Mesenchymal stem cell (in vitro differentiated cells and primary cell): ENCODE measurements at regions not wholly inside any gene's neighbourhood (a gene's known extent, or its start where the extent isn't known, plus 50 kb on each side); places are given as distances from the start of the nearest gene placed in this dataset.

Source experiments
- DNase-seq: peaks from one replicate; pipeline ENCODE4 v3.0.0-alpha.2; 2013
- H2AFZ ChIP-seq: one replicate; pipeline ENCODE4 v1.6.1; 2013; ENCODE audit warnings: low read depth, mild to moderate bottlenecking, control low read depth, inconsistent platforms, low read length, moderate library complexity
- H2AK5ac ChIP-seq: 2 replicates; pipeline ENCODE4 v1.6.1; 2013; ENCODE audit warnings: low read length, moderate library complexity, mild to moderate bottlenecking, inconsistent platforms; ENCODE audit not compliant: severe bottlenecking
- H2BK120ac ChIP-seq: one replicate; pipeline ENCODE4 v1.6.1; 2013; ENCODE audit warnings: low read depth, mild to moderate bottlenecking, inconsistent platforms, low read length, moderate library complexity
- H2BK12ac ChIP-seq, 2 experiments: one replicate each; pipeline ENCODE4 v1.6.1; 2013; ENCODE audit warnings: inconsistent platforms in 2 of 2, low read length in 2 of 2, mild to moderate bottlenecking in 2 of 2, moderate library complexity in 2 of 2, control low read depth in 1 of 2
- H2BK15ac ChIP-seq: one replicate; pipeline ENCODE4 v1.6.1; 2013; ENCODE audit warnings: mild to moderate bottlenecking, low read depth, inconsistent platforms; ENCODE audit not compliant: poor library complexity, severe bottlenecking
- H2BK5ac ChIP-seq: 2 replicates; pipeline ENCODE4 v1.6.1; 2013; ENCODE audit warnings: low read depth, mild to moderate bottlenecking, low read length, control low read depth, inconsistent platforms; ENCODE audit not compliant: poor library complexity, severe bottlenecking
- H3K14ac ChIP-seq, 2 experiments: one replicate each; pipeline ENCODE4 v1.6.1; 2013; ENCODE audit warnings: inconsistent platforms in 2 of 2, low read length in 2 of 2, control low read depth in 1 of 2, mild to moderate bottlenecking in 1 of 2, moderate library complexity in 1 of 2
- H3K18ac ChIP-seq, 2 experiments: one replicate each; pipeline ENCODE4 v1.6.1; 2013; ENCODE audit warnings: inconsistent platforms in 2 of 2, low read length in 2 of 2, control low read depth in 1 of 2, low read depth in 1 of 2, mild to moderate bottlenecking in 1 of 2
- H3K23ac ChIP-seq, 2 experiments: one replicate each; pipeline ENCODE4 v1.6.1; 2013; ENCODE audit warnings: inconsistent platforms in 2 of 2, low read length in 2 of 2, mild to moderate bottlenecking in 2 of 2, moderate library complexity in 2 of 2, control low read depth in 1 of 2
- H3K27ac ChIP-seq: 2 replicates; pipeline ENCODE4 v1.5.1; 2013; ENCODE audit warnings: mild to moderate bottlenecking, moderate library complexity, low read length, control low read depth, inconsistent platforms; ENCODE audit not compliant: poor library complexity, severe bottlenecking
- H3K27me3 ChIP-seq, 2 experiments: 2 replicates each; pipeline versions ENCODE4 v1.6.1 to v1.7.0; 2013; ENCODE audit warnings: low read length in 2 of 2, mild to moderate bottlenecking in 2 of 2, moderate library complexity in 2 of 2, control low read depth in 1 of 2, inconsistent platforms in 1 of 2; ENCODE audit not compliant: control insufficient read depth in 1 of 2, insufficient read depth in 1 of 2
- H3K36me3 ChIP-seq, 2 experiments: 2 replicates each; pipeline versions ENCODE4 v1.6.1 to v1.7.0; 2013; ENCODE audit warnings: low read length in 2 of 2, control low read depth in 1 of 2, inconsistent platforms in 1 of 2, low read depth in 1 of 2, mild to moderate bottlenecking in 1 of 2; ENCODE audit not compliant: insufficient read depth in 2 of 2, control insufficient read depth in 1 of 2
- H3K4ac ChIP-seq, 2 experiments: one replicate each; pipeline ENCODE4 v1.6.1; 2013; ENCODE audit warnings: inconsistent platforms in 2 of 2, low read length in 2 of 2, mild to moderate bottlenecking in 2 of 2, moderate library complexity in 2 of 2, control low read depth in 1 of 2, low read depth in 1 of 2
- H3K4me1 ChIP-seq: 2 replicates; pipeline ENCODE4 v1.6.1; 2013; ENCODE audit warnings: low read depth, low read length, control low read depth; ENCODE audit not compliant: control insufficient read depth, insufficient read depth
- H3K4me2 ChIP-seq: 2 replicates; pipeline ENCODE4 v1.6.1; 2013; ENCODE audit warnings: low read length, mild to moderate bottlenecking, inconsistent platforms; ENCODE audit not compliant: poor library complexity, severe bottlenecking
- H3K4me3 ChIP-seq, 2 experiments: 2 replicates each; pipeline versions ENCODE4 v1.5.1 to v1.7.0; 2013; ENCODE audit warnings: low read length in 2 of 2, mild to moderate bottlenecking in 2 of 2, control low read depth in 1 of 2, low read depth in 1 of 2; ENCODE audit not compliant: insufficient read depth in 1 of 2
- H3K79me1 ChIP-seq: replicated peaks from 2 replicates; pipeline ENCODE4 v1.6.1; 2013; ENCODE audit warnings: mild to moderate bottlenecking, control low read depth, low read length, inconsistent platforms; ENCODE audit not compliant: poor library complexity, severe bottlenecking
- H3K9ac ChIP-seq: 2 replicates; pipeline ENCODE4 v1.7.0; 2013; ENCODE audit warnings: mild to moderate bottlenecking, low read length, moderate library complexity
- H3K9me3 ChIP-seq: 2 replicates; pipeline ENCODE4 v1.7.0; 2013; ENCODE audit warnings: mild to moderate bottlenecking, low read length; ENCODE audit not compliant: control insufficient read depth
- H4K8ac ChIP-seq: one replicate; pipeline ENCODE4 v1.6.1; 2013; ENCODE audit warnings: inconsistent platforms, mild to moderate bottlenecking, low read length, moderate library complexity
- H4K91ac ChIP-seq: one replicate; pipeline ENCODE4 v1.6.1; 2013; ENCODE audit warnings: mild to moderate bottlenecking, low read length, inconsistent platforms
- WGBS: methylation state at CpG from one replicate; pipeline ENCODE4 v1.1.7; 2013; ENCODE audit warnings: mixed read lengths; 5-methylcytosine and 5-hydroxymethylcytosine counted together

- no peaks in the 10 kb centered on the region for H3K79me1 ChIP-seq
- no peak overlapping the region for H3K4me3 ChIP-seq
- H2BK12ac ChIP-seq, result no peak overlapping the region
- no peak overlapping the region for H2BK120ac ChIP-seq
- no peak overlapping the region for H2AK5ac ChIP-seq
- H3K18ac ChIP-seq, result no peak overlapping the region
- H4K91ac ChIP-seq, result no peak overlapping the region
- H3K9me3 ChIP-seq, result no peaks in the 10 kb centered on the region
- no peak overlapping the region for H3K27ac ChIP-seq
- H3K36me3 ChIP-seq, result no peaks in the 10 kb centered on the region
- no peak overlapping the region for H3K9ac ChIP-seq
- H3K4ac ChIP-seq, result no peak overlapping the region
- 67% methylated on average over 2 of the region's 2 CpGs for WGBS
- no peak overlapping the region for H4K8ac ChIP-seq
- no peak overlapping the region for H3K14ac ChIP-seq
- H2BK5ac ChIP-seq, result no peak overlapping the region
- H2AFZ ChIP-seq, result no peak overlapping the region
- no peak overlapping the region for H2BK15ac ChIP-seq
- H3K23ac ChIP-seq, result no peak overlapping the region
- H3K4me2 ChIP-seq, result no peak overlapping the region
- H3K27me3 ChIP-seq, result no peaks in the 10 kb centered on the region
- no peaks in the 10 kb centered on the region for H3K4me1 ChIP-seq
- DNase-seq, result no peak
Observed at GRCh38 chr12:17459214-17459613, 630.8 kb downstream of the RERGL start.

DNA sequence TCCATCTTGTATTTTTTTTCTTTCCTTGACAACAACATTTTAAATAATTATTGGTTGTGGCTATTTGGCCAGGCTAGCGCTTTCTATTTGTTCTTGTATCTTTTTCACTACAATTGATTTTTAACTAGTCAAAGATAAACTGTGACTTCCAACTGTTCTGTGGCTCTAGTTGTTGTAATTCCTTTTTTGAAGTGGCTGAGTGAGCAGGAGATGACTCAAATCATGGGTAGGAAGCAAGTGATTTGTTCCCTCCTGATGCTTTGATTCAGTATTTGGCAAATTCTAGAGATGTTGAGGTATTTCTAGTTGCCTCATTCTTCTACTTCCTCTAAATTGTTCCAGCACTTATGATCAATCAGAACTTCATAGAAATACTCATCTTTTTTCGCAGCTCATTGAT lies 633.5 kb downstream of the RERGL start:
- no peak for DNase-seq
- no peak overlapping the region for H3K4ac ChIP-seq
- H2BK12ac ChIP-seq, result no peak overlapping the region
- peaks cover 13% of the 10 kb centered on the region for H3K9me3 ChIP-seq
- H3K4me3 ChIP-seq, result no peak overlapping the region
- no peak overlapping the region for H2BK120ac ChIP-seq
- H3K4me2 ChIP-seq, result no peak overlapping the region
- no peaks in the 10 kb centered on the region for H3K36me3 ChIP-seq
- H4K91ac ChIP-seq, result no peak overlapping the region
- H2BK5ac ChIP-seq, result no peak overlapping the region
- no peaks in the 10 kb centered on the region for H3K4me1 ChIP-seq
- no peak overlapping the region for H2BK15ac ChIP-seq
- H3K27ac ChIP-seq, result no peak overlapping the region
- no peak overlapping the region for H2AFZ ChIP-seq
- H3K27me3 ChIP-seq, result no peaks in the 10 kb centered on the region
- H3K9ac ChIP-seq, result no peak overlapping the region
- no peak overlapping the region for H3K14ac ChIP-seq
- WGBS, result no CpG with 5 or more reads among the region's 2 CpGs
- H2AK5ac ChIP-seq, result no peak overlapping the region
- H3K23ac ChIP-seq, result no peak overlapping the region
- H3K79me1 ChIP-seq, result no peaks in the 10 kb centered on the region
- no peak overlapping the region for H4K8ac ChIP-seq
- no peak overlapping the region for H3K18ac ChIP-seq

- Histone ChIP-seq H2BK15ac (no peak overlapping the region), H3K14ac (no peak overlapping the region), H3K36me3 (no peaks in the 10 kb centered on the region), H3K4me2 (no peak overlapping the region), H2BK12ac (no peak overlapping the region), H3K27me3 (no peaks in the 10 kb centered on the region), H2BK5ac (no peak overlapping the region), H3K18ac (no peak overlapping the region), H3K23ac (no peak overlapping the region), H3K79me1 (no peaks in the 10 kb centered on the region), H3K4me3 (no peak overlapping the region), H3K9ac (no peak overlapping the region), H4K91ac (no peak overlapping the region), H3K4ac (no peak overlapping the region), H3K9me3 (peaks cover 18% of the 10 kb centered on the region), H2AK5ac (no peak overlapping the region), H2BK120ac (no peak overlapping the region), H2AFZ (no peak overlapping the region), H3K27ac (no peak overlapping the region), H4K8ac (no peak overlapping the region), H3K4me1 (no peaks in the 10 kb centered on the region)
- no peak for DNase-seq
Observed at GRCh38 chr12:17438141-17438540, 651.9 kb downstream of the RERGL start.

DNA sequence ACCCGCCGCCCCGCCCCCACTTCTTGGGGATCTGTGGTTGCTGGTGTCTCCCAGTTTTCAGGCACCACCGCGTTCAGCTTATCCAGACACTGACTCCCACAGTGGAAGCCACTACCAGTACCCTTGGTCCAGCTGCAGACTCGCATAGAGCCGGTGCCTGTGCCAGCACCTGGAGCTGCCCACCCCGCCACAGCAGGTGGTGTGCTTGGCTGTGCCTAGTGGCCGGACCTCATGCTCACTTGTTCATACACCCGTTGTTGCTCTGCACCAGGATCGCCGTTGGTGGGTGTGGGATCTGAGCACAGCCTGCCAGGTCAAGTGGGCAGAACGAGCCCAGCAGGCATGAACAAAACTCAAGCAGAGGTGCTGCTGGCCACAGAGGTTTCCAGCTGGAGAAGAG lies 673.2 kb downstream of the RERGL start:
- Histone ChIP-seq H3K4me1 (no peaks in the 10 kb centered on the region), H3K14ac (no peak overlapping the region), H3K4ac (no peak overlapping the region), H2AK5ac (no peak overlapping the region), H2BK120ac (no peak overlapping the region), H3K9me3 (peaks cover 24% of the 10 kb centered on the region), H3K4me2 (no peak overlapping the region), H3K9ac (no peak overlapping the region), H3K79me1 (no peaks in the 10 kb centered on the region), H2AFZ (no peak overlapping the region), H2BK5ac (no peak overlapping the region), H4K91ac (no peak overlapping the region), H2BK12ac (no peak overlapping the region), H3K23ac (no peak overlapping the region), H3K27me3 (no peaks in the 10 kb centered on the region), H2BK15ac (no peak overlapping the region), H3K18ac (no peak overlapping the region), H3K27ac (no peak overlapping the region), H4K8ac (no peak overlapping the region), H3K4me3 (peak overlapping the region in 1 of 2 experiments; percentile 29), H3K36me3 (no peaks in the 10 kb centered on the region)
- no peak for DNase-seq
- WGBS, result 87% methylated on average over 13 of the region's 13 CpGs
